ENCODE measurements at regions not wholly inside any gene's neighbourhood (a gene's known extent, or its start where the extent isn't known, plus 50 kb on each side); places are given as distances from the start of the nearest gene placed in this dataset.

DNA sequence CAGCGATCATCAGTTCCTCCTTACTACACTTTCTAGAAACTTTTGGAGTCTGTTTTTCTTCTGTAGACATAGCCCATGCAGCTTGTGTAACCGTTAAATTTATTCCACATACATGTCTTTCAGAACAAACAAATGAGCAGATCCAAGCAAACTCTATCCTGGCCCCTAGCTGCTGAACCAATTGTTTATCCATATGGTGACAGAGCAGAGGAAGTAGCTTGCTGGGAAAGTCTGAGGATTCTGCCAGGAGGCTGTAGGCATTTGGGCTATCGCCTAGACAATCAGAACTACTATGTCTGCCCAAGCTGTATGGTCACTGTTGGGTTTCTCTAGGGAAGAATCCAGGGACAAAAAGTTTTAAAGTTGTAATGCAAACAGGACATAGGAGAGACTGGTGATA, 343.7 kb downstream of the SPRY2 start:
- TF ChIP-seq, protein P1, sequence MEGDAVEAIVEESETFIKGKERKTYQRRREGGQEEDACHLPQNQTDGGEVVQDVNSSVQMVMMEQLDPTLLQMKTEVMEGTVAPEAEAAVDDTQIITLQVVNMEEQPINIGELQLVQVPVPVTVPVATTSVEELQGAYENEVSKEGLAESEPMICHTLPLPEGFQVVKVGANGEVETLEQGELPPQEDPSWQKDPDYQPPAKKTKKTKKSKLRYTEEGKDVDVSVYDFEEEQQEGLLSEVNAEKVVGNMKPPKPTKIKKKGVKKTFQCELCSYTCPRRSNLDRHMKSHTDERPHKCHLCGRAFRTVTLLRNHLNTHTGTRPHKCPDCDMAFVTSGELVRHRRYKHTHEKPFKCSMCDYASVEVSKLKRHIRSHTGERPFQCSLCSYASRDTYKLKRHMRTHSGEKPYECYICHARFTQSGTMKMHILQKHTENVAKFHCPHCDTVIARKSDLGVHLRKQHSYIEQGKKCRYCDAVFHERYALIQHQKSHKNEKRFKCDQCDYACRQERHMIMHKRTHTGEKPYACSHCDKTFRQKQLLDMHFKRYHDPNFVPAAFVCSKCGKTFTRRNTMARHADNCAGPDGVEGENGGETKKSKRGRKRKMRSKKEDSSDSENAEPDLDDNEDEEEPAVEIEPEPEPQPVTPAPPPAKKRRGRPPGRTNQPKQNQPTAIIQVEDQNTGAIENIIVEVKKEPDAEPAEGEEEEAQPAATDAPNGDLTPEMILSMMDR (IDR thresholded peaks at IDR 0.05; ENCODE audit: unreplicated experiment in 3 of 3), result no peak
- Mint-ChIP-seq H3K4me1 (peaks cover 19% of the 10 kb centered on the region), H3K9me3 (no peaks in the 10 kb centered on the region), H3K36me3 (ENCODE audit: low read depth) (no peaks in the 10 kb centered on the region), H3K27ac (no peak overlapping the region), H3K4me3 (no peak overlapping the region), H3K27me3 (ENCODE audit: low read depth) (no peaks in the 10 kb centered on the region)

- Mint-ChIP-seq H3K4me1 (peaks cover 10% of the 10 kb centered on the region), H3K4me3 (no peak overlapping the region), H3K36me3 (ENCODE audit: low read depth) (no peaks in the 10 kb centered on the region), H3K27ac (no peak overlapping the region), H3K9me3 (peaks cover 6% of the 10 kb centered on the region), H3K27me3 (ENCODE audit: low read depth) (no peaks in the 10 kb centered on the region)
- TF ChIP-seq, protein P1 (IDR thresholded peaks at IDR 0.05; ENCODE audit: unreplicated experiment in 3 of 3), result no peak
Measured at GRCh38 chr13:79995334-79995733, 345.6 kb downstream of the SPRY2 start.

DNA sequence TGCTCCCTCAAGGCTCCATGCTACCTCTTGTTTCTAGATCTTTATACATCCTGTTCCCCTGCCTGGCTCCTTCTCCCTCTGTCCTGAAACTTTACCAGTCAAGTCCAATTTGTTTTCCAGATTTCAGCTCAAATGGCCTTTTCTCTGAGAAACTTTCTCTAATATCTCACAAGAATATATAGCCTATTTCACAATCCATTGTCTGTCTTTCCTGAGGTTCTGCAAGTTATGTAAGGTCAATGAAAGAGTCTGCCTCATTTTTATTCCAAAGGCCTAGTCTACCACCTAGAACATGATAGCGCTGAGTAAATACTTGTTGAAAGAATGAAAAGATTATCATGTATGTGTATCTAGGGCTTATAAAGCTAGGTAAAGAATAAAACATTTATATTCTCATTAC, 348.8 kb downstream of the SPRY2 start:
- Mint-ChIP-seq H3K4me1 (no peaks in the 10 kb centered on the region), H3K27ac (no peak overlapping the region), H3K36me3 (ENCODE audit: low read depth) (no peaks in the 10 kb centered on the region), H3K27me3 (ENCODE audit: low read depth) (no peaks in the 10 kb centered on the region), H3K9me3 (peaks cover 6% of the 10 kb centered on the region), H3K4me3 (no peak overlapping the region)
- TF ChIP-seq, protein P1 (IDR thresholded peaks at IDR 0.05; ENCODE audit: unreplicated experiment in 3 of 3), result no peak

DNA sequence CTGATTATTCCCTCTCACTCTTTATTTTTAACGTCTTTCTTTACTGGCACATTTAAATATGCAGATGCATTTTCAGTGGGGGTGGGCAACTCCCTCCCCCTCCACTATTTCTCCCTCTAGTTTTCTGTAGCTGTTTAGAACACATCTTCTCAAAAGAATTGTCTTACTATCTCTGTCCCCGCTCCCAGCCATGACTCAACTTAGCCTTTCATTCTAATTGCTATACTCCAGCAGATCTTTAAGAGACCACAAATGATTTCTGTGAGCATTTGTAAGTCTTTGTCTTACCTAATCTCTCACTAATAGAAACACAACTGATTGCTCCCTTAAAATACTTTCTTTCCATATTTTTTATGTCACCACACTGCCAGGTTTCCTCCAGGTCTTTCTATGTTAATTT, 350.9 kb downstream of the SPRY2 start:
- H3K4me3 Mint-ChIP-seq, result no peak overlapping the region
- peaks cover 6% of the 10 kb centered on the region for H3K9me3 Mint-ChIP-seq
- no peaks in the 10 kb centered on the region for H3K4me1 Mint-ChIP-seq
- no peak overlapping the region for H3K27ac Mint-ChIP-seq
- no peaks in the 10 kb centered on the region for H3K36me3 Mint-ChIP-seq (ENCODE audit: low read depth)
- TF ChIP-seq, protein P1 (IDR thresholded peaks at IDR 0.05; ENCODE audit: unreplicated experiment in 3 of 3), result no peak
- no peaks in the 10 kb centered on the region for H3K27me3 Mint-ChIP-seq (ENCODE audit: low read depth)

DNA sequence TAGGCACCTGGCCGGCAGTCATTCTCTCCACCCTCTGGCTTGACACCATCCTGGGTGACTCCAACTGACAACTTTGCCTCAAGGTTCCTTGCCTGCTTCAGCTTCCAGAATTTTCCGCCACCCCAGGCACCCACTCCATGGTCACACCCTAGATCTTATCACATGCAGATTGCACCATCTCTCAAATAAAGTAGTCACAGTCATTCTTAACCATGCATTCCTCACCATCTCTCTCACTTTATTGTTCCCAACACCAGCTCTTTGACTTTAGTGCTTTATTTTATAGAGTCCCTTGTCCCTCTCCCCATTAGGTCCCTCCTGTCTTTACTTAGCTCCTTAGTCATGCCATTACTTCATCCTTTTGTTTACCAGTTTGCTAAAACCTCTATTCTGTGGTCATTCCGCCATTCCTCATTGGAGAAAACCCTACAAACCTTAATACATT, 351.7 kb downstream of the SPRY2 start:
- TF ChIP-seq, protein P1 (IDR thresholded peaks at IDR 0.05; ENCODE audit: unreplicated experiment in 3 of 3), result no peak
- Mint-ChIP-seq H3K36me3 (ENCODE audit: low read depth) (no peaks in the 10 kb centered on the region), H3K4me3 (no peak overlapping the region), H3K27ac (no peak overlapping the region), H3K27me3 (ENCODE audit: low read depth) (no peaks in the 10 kb centered on the region), H3K9me3 (peaks cover 6% of the 10 kb centered on the region), H3K4me1 (no peaks in the 10 kb centered on the region)

GRCh38 chr13:79988573-79988972, 352.4 kb downstream of the SPRY2 start:
- Mint-ChIP-seq H3K27ac (no peak overlapping the region), H3K4me3 (no peak overlapping the region), H3K36me3 (ENCODE audit: low read depth) (no peaks in the 10 kb centered on the region), H3K4me1 (no peaks in the 10 kb centered on the region), H3K9me3 (peaks cover 6% of the 10 kb centered on the region), H3K27me3 (ENCODE audit: low read depth) (no peaks in the 10 kb centered on the region)
- TF ChIP-seq, protein P1 (IDR thresholded peaks at IDR 0.05; ENCODE audit: unreplicated experiment in 3 of 3), result no peak

Measured in nephron (organoid).